C4-2B (cell line): ENCODE measurements at regions not wholly inside any gene's neighbourhood (a gene's known extent, or its start where the extent isn't known, plus 50 kb on each side); places are given as distances from the start of the nearest gene placed in this dataset.
"Not testable (repeated sequence)": the region's sequence is repeated elsewhere in the genome, so short reads cannot be mapped to it uniquely, and the experiment has no call there.

Experiments
- H3K27ac ChIP-seq: fragments of 450-650 bp; 2 replicates; pipeline ENCODE4 v1.5.1; 2017
- ZFX ChIP-seq: fragments of 450-650 bp; IDR thresholded peaks from 2 replicates; pipeline ENCODE4 v1.6.1; 2017
- TF ChIP-seq, protein P1 (sequence below): fragments of 450-650 bp; conservative IDR thresholded peaks from 2 replicates; pipeline ENCODE4 v1.5.1; 2017; ENCODE audit warnings: mild to moderate bottlenecking

DNA sequence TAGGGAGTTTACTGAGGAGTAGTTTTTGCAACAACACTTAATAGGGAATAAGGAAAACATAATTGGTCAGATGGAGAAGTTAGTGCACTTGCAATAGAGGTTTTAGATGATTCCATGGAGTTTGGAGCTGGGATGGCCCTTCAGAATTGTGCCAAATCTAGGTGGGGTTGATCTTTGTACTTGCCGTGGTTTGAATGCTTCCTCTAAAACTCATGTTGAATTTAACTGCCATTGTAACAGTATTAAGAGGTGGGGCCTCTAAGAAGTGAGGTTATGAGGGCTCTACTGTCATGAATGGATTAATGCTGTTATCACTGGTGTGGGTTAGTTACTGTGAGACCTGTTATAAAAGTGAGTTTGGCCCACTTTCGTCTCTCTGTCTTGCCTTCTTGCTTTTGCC is 94.4 kb upstream of the BOD1L1 start:
- no peak overlapping the region for H3K27ac ChIP-seq
- TF ChIP-seq, protein P1, sequence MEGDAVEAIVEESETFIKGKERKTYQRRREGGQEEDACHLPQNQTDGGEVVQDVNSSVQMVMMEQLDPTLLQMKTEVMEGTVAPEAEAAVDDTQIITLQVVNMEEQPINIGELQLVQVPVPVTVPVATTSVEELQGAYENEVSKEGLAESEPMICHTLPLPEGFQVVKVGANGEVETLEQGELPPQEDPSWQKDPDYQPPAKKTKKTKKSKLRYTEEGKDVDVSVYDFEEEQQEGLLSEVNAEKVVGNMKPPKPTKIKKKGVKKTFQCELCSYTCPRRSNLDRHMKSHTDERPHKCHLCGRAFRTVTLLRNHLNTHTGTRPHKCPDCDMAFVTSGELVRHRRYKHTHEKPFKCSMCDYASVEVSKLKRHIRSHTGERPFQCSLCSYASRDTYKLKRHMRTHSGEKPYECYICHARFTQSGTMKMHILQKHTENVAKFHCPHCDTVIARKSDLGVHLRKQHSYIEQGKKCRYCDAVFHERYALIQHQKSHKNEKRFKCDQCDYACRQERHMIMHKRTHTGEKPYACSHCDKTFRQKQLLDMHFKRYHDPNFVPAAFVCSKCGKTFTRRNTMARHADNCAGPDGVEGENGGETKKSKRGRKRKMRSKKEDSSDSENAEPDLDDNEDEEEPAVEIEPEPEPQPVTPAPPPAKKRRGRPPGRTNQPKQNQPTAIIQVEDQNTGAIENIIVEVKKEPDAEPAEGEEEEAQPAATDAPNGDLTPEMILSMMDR, result no peak
- no peak for TF ChIP-seq ZFX

GRCh38 chr4:13722649-13723048 is 95.1 kb upstream of the BOD1L1 start:
- TF ChIP-seq, protein P1, result no peak
- TF ChIP-seq ZFX, result no peak
- H3K27ac ChIP-seq, result no peak overlapping the region

DNA sequence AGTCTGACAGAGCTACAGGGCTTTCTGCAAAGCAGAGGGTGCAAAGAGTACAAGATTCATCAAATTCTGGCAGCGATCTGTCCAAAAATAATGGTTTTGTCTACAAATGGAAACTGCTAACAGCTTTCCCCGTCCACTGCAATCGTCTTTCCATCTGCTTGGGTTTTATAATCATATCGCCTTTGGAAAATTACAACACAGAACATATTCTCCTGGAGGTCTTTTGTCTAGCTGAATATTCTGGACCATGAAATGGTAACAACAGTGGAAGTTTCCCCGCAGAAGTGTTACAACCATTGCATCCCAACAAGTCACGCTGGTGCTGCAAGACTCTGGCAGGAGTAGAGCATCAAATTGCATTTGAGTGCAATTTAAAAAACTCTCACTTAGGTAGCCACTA is 101.2 kb upstream of the BOD1L1 start:
- no peak for TF ChIP-seq ZFX
- TF ChIP-seq, protein P1, result no peak
- H3K27ac ChIP-seq, result no peak overlapping the region

DNA sequence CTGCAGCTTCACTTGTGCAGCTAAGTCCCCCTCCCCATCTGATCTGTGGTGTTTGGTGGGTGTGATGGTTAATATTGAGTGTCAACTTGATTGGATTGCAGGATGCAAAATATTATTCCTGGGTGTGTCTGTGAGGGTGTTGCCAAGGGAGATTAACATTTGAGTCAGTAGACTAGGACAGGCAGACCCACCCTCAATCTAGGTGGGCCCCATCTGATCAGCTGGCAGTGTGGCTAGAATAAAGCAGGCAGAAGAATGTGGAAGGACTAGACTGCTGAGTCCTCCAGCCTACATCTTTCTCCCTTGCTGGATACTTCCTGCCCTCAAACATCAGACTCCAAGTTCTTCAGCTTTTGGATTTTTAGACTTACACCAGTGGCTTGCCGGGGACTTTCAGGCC is 103.5 kb upstream of the BOD1L1 start:
- no peak overlapping the region for H3K27ac ChIP-seq
- TF ChIP-seq, protein P1, result no peak
- no peak for TF ChIP-seq ZFX

DNA sequence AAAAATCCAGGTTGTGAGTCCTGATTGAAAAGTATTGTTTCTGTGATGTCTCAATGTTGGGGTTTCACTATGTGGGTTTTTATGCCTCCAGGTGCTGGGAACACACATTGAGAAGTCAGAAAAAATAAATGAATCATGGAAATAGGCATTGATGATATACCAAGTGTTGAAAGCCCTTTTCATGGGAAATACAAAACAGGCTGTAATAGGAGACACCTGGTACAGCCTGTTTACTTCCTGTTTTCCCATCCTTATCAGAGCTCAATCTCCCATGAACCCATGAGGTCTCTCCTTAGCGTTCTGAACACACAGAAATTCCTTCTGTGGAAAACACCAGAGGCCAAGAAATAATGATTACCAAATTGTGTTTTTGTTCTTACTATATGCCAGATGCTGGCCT is 106.3 kb upstream of the BOD1L1 start:
- TF ChIP-seq, protein P1, result no peak
- no peak for TF ChIP-seq ZFX
- peak overlapping the region; percentile 56 for H3K27ac ChIP-seq

GRCh38 chr4:13750594-13750993 is 123.1 kb upstream of the BOD1L1 start:
- TF ChIP-seq, protein P1, result no peak
- TF ChIP-seq ZFX, result no peak
- H3K27ac ChIP-seq, result no peak overlapping the region

DNA sequence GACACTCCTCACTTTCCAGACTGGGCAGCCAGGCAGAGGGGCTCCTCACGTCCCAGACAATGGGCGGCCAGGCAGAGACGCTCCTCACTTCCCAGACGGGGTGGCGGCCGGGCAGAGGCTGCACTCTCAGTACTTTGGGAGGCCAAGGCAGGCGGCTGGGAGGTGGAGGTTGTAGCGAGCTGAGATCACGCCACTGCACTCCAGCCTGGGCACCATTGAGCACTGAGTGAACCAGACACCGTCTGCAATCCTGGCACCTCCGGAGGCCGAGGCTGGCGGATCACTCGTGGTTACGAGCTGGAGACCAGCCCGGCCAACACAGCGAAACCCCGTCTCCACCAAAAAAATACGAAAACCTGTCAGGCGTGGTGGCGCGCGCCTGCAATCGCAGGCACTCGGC is 134.1 kb upstream of the BOD1L1 start:
- H3K27ac ChIP-seq, result not testable (repeated sequence)

- TF ChIP-seq ZFX, result no peak
- TF ChIP-seq, protein P1, result no peak
- H3K27ac ChIP-seq, result no peak overlapping the region
These were observed 134.6 kb upstream of the BOD1L1 start for GRCh38 chr4:13762130-13762529.
